Loucy (cell line): ENCODE measurements at regions not wholly inside any gene's neighbourhood (a gene's known extent, or its start where the extent isn't known, plus 50 kb on each side); places are given as distances from the start of the nearest gene placed in this dataset.

Experiments
- CTCF ChIP-seq: fragments of 200-600 bp; sonication (generic); conservative IDR thresholded peaks from 2 replicates; pipeline ENCODE4 v1.5.1; 2014; ENCODE audit warnings: mild to moderate bottlenecking, antibody characterized with exemption, low read length
- EZH2phosphoT487 ChIP-seq: fragments of 200-600 bp; IDR thresholded peaks from 2 replicates; pipeline ENCODE4 v1.6.1; 2018; ENCODE audit warnings: antibody characterized with exemption, mild to moderate bottlenecking, moderate library complexity, borderline replicate concordance

GRCh38 chr3:165903885-165904630 is 66.8 kb upstream of the BCHE start:
- no peak for TF ChIP-seq CTCF
- TF ChIP-seq EZH2phosphoT487, result no peak
